ENCODE measurements at regions not wholly inside any gene's neighbourhood (a gene's known extent, or its start where the extent isn't known, plus 50 kb on each side); places are given as distances from the start of the nearest gene placed in this dataset.

DNA sequence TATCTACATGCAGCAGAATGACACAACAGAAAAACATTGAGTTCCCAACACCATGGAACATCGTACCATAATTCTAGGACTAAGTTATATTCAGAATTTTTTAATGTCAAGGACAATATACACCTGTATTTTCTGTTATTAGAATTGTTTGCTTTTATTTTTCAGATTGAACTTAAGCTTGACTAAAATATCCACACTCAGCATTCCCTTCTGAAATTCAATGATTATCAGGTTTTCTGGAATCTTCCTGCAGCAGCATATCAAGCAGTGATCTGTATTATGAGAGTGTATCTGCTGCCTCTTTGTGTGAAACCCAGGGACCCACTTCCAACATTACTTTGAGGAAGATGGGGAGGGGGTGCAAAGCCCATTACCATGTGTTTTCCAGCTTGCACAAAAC, 578.6 kb upstream of the JAG1 start:
- TF ChIP-seq GATA2 (IDR thresholded peaks at IDR 0.05; ENCODE audit: low read depth, low read length), result no peak
- no peak for TF ChIP-seq GATA3 (IDR thresholded peaks at IDR 0.05; ENCODE audit: low read depth, low read length)

Measured in SH-SY5Y (cell line).